ENCODE measurements at regions not wholly inside any gene's neighbourhood (a gene's known extent, or its start where the extent isn't known, plus 50 kb on each side); places are given as distances from the start of the nearest gene placed in this dataset.

- TF ChIP-seq ATF3 (IDR thresholded peaks at IDR 0.05; ENCODE audit: insufficient read depth, low read depth, low read length), result no peak
- no peak for TF ChIP-seq KDM5A (IDR thresholded peaks at IDR 0.05; ENCODE audit: low read length)
- no peak for TF ChIP-seq NRF1 (IDR thresholded peaks at IDR 0.05; ENCODE audit: low read depth, low read length)
- no peak for TF ChIP-seq BRCA1 (IDR thresholded peaks at IDR 0.05; ENCODE audit: low read depth, low read length)
- no peak for TF ChIP-seq CTBP2 (IDR thresholded peaks at IDR 0.05; ENCODE audit: borderline replicate concordance, insufficient read depth, insufficient read length, low read length)
Observed at GRCh38 chr11:57098191-57098590, 83.6 kb upstream of the LRRC55 start (continued).
